Tibial artery (tissue), 4 donors: ENCODE measurements at regions not wholly inside any gene's neighbourhood (a gene's known extent, or its start where the extent isn't known, plus 50 kb on each side); places are given as distances from the start of the nearest gene placed in this dataset.

Experiments used
- DNase-seq, 2 donors: peaks; one replicate each; pipeline ENCODE4 v3.0.0-alpha.2; 2019
- H3K27ac ChIP-seq, 2 donors: fragments of 200-600 bp; sonication (generic) in 1 of 2; 1 replicate in 1 of 2; 2 replicates in 1 of 2; pipeline ENCODE4 v1.5.1; 2018 to 2019; ENCODE audit warnings: mild to moderate bottlenecking in 1 of 2
- H3K27me3 ChIP-seq, 2 donors: fragments of 200-600 bp; sonication (generic) in 1 of 2; one replicate each; pipeline versions ENCODE4 v1.5.1 to v1.6.0; 2016 to 2019
- H3K36me3 ChIP-seq, 3 donors: fragments of 200-600 bp; sonication (generic) in 2 of 3; one replicate each; pipeline ENCODE4 v1.5.1; 2016 to 2019; ENCODE audit warnings: mild to moderate bottlenecking in 2 of 3
- H3K4me1 ChIP-seq, 4 donors: fragments of 200-600 bp; sonication (generic) in 2 of 4; 1 replicate in 3 of 4; 2 replicates in 1 of 4; pipeline ENCODE4 v1.5.1; 2016 to 2019
- H3K4me3 ChIP-seq, 2 donors: fragments of 200-600 bp; sonication (generic) in 1 of 2; 1 replicate in 1 of 2; 2 replicates in 1 of 2; pipeline ENCODE4 v1.5.1; 2018 to 2019; ENCODE audit warnings: mild to moderate bottlenecking in 2 of 2
- H3K9me3 ChIP-seq, 3 donors: fragments of 200-600 bp; sonication (generic) in 1 of 3; one replicate each; pipeline ENCODE4 v1.5.1; 2016 to 2019
- CTCF ChIP-seq, 2 experiments: fragments of 200-600 bp in 1 of 2; fragments of 450-650 bp in 1 of 2; IDR thresholded peaks; one replicate each; pipeline ENCODE4 v1.5.1; 2017 to 2019; ENCODE audit warnings: antibody characterized with exemption in 2 of 2, mild to moderate bottlenecking in 1 of 2, moderate library complexity in 1 of 2
- intact Hi-C: fragments of 100-400 bp; cut with DNase I; formaldehyde crosslinking; loops from one replicate; pipeline ENCODE4 v1.15.0; 2023; ENCODE audit warnings: low total_unique reads

- no peak overlapping the region for H3K27ac ChIP-seq
- TF ChIP-seq CTCF (IDR thresholded peaks at IDR 0.05) = no peak
- H3K4me1 ChIP-seq = no peaks in the 10 kb centered on the region
- H3K36me3 ChIP-seq = no peaks in the 10 kb centered on the region
- DNase-seq = no peak
- H3K4me3 ChIP-seq = no peak overlapping the region
- H3K9me3 ChIP-seq = peaks cover 0 to 4% (median 0%) of the 10 kb centered on the region in 3 donors
- no peaks in the 10 kb centered on the region for H3K27me3 ChIP-seq
- intact Hi-C loops = no loop called here
These were observed 303.0 kb upstream of the ZEB2 start for GRCh38 chr2:144822966-144823365.

GRCh38 chr2:144812288-144812687 lies 292.4 kb upstream of the ZEB2 start:
- no peak overlapping the region for H3K27ac ChIP-seq
- DNase-seq = no peak
- intact Hi-C loops = no loop called here

GRCh38 chr2:144801766-144802165 lies 281.8 kb upstream of the ZEB2 start:
- intact Hi-C loops = no loop called here
- no peak overlapping the region for H3K4me3 ChIP-seq
- no peaks in the 10 kb centered on the region for H3K9me3 ChIP-seq
- no peak for DNase-seq
- no peaks in the 10 kb centered on the region for H3K36me3 ChIP-seq
- H3K4me1 ChIP-seq = no peaks in the 10 kb centered on the region
- no peak overlapping the region for H3K27ac ChIP-seq
- no peak for TF ChIP-seq CTCF (IDR thresholded peaks at IDR 0.05)
- no peaks in the 10 kb centered on the region for H3K27me3 ChIP-seq

More at GRCh38 chr2:144812288-144812687, 292.4 kb upstream of the ZEB2 start:
- Histone ChIP-seq H3K27me3 (no peaks in the 10 kb centered on the region), H3K4me1 (no peaks in the 10 kb centered on the region), H3K36me3 (no peaks in the 10 kb centered on the region), H3K9me3 (no peaks in the 10 kb centered on the region), H3K4me3 (no peak overlapping the region)
- TF ChIP-seq CTCF (IDR thresholded peaks at IDR 0.05) = no peak

- Histone ChIP-seq H3K9me3 (no peaks in the 10 kb centered on the region), H3K4me3 (no peak overlapping the region), H3K27ac (no peak overlapping the region), H3K27me3 (no peaks in the 10 kb centered on the region), H3K4me1 (no peaks in the 10 kb centered on the region), H3K36me3 (no peaks in the 10 kb centered on the region)
- TF ChIP-seq CTCF (IDR thresholded peaks at IDR 0.05) = no peak
- intact Hi-C loops = no loop called here
- DNase-seq = no peak
These were observed 281.4 kb upstream of the ZEB2 start for GRCh38 chr2:144801325-144801724.

GRCh38 chr2:144798989-144799388 lies 279.1 kb upstream of the ZEB2 start:
- intact Hi-C loops = no loop called here
- H3K36me3 ChIP-seq = no peaks in the 10 kb centered on the region
- no peak overlapping the region for H3K4me3 ChIP-seq
- no peak overlapping the region for H3K27ac ChIP-seq
- TF ChIP-seq CTCF (IDR thresholded peaks at IDR 0.05) = no peak
- no peaks in the 10 kb centered on the region for H3K27me3 ChIP-seq
- no peaks in the 10 kb centered on the region for H3K4me1 ChIP-seq
- no peaks in the 10 kb centered on the region for H3K9me3 ChIP-seq
- DNase-seq = no peak

GRCh38 chr2:144798034-144798433 lies 278.1 kb upstream of the ZEB2 start:
- Histone ChIP-seq H3K27ac (no peak overlapping the region), H3K4me1 (no peaks in the 10 kb centered on the region), H3K36me3 (no peaks in the 10 kb centered on the region), H3K9me3 (no peaks in the 10 kb centered on the region), H3K27me3 (no peaks in the 10 kb centered on the region), H3K4me3 (no peak overlapping the region)
- no peak for TF ChIP-seq CTCF (IDR thresholded peaks at IDR 0.05)
- DNase-seq = no peak
- intact Hi-C loops = no loop called here
